ENCODE measurements at regions not wholly inside any gene's neighbourhood (a gene's known extent, or its start where the extent isn't known, plus 50 kb on each side); places are given as distances from the start of the nearest gene placed in this dataset.

DNA sequence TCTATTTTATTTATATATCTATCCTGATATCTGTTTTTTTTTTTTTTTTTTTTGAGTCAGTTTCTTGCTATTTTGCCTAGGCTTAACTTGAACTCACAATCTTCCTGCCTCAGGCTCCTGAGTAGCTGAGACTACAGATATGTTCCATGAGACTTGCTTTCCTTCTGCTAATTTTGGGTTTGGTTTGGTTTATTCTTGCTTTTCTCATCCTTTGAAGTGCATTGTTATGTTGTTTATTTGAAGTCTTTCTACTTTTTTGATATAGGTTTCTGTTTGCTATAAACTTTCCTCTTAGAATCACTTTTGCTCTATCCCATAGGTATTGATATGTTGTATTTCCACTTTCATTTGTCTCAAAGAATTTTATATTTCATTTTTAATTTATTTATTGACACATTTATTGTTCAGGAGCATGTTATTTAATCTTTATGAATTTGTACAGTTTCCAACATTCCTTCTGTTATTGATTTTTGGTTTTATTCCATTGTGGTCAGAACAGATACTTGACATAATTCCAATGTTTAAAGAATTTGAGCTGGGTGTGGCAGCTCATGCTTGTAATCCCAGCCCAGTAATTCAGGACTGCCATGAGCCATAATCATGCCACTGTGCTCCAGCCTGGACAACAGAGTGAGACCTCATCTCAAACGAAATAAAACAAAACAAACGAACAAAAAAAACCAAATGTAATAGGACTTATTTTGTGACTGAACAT, 62.3 kb upstream of the PLSCR4 start:
- Histone ChIP-seq H3K9me3 (ENCODE audit: low read length) (no peaks in the 10 kb centered on the region), H3K79me2 (ENCODE audit: insufficient read depth, low read length) (no peaks in the 10 kb centered on the region), H3K4me1 (ENCODE audit: insufficient read depth, low read length, severe bottlenecking) (no peaks in the 10 kb centered on the region), H3K9me2 (ENCODE audit: low read depth, low read length) (no peaks in the 10 kb centered on the region), H3F3A (ENCODE audit: insufficient read depth, low read length) (no peaks in the 10 kb centered on the region), H2AFZ (ENCODE audit: low read length) (no peak overlapping the region), H3K4me2 (ENCODE audit: low read length) (no peak overlapping the region), H3K9ac (ENCODE audit: low read length) (no peak overlapping the region), H3K4me3 (ENCODE audit: low read depth, low read length, poor library complexity, severe bottlenecking) (no peak overlapping the region), H3K36me3 (ENCODE audit: insufficient read depth, low read length) (no peaks in the 10 kb centered on the region), H4K20me1 (ENCODE audit: insufficient read depth, low read length) (no peaks in the 10 kb centered on the region), H3K27me3 (ENCODE audit: insufficient read depth, low read length) (no peaks in the 10 kb centered on the region), H3K27ac (ENCODE audit: low read depth, low read length, poor library complexity, severe bottlenecking) (no peak overlapping the region)
- TF ChIP-seq CTCF (IDR thresholded peaks at IDR 0.05; ENCODE audit: low read length) = no peak
- TF ChIP-seq EZH2 (IDR thresholded peaks at IDR 0.05; ENCODE audit: borderline replicate concordance, low read length) = no peak

DNA sequence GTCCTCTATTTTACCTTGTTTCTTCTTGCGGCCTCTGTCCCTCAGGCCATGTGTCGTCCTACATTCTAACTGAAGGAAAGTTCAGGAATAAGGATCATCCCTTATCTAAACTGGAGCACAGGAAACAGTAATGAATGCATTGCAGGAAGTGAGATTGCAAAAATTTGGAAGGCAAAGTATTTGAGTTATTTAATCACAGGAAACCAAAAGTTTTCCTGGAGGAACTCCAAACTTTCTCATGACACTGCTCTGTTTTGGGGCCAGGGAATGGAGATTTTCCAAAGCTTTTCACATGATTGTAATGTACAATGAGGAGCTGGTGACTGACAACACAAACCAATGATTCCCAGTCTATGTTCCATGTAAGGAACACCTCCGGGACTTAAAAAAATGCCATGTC, 57.8 kb upstream of the PLSCR4 start:
- no peak overlapping the region for H3K9ac ChIP-seq (ENCODE audit: low read length)
- H3K27ac ChIP-seq (ENCODE audit: low read depth, low read length, poor library complexity, severe bottlenecking) = no peak overlapping the region
- no peaks in the 10 kb centered on the region for H3K36me3 ChIP-seq (ENCODE audit: insufficient read depth, low read length)
- no peaks in the 10 kb centered on the region for H3K79me2 ChIP-seq (ENCODE audit: insufficient read depth, low read length)
- H3K9me3 ChIP-seq (ENCODE audit: low read length) = no peaks in the 10 kb centered on the region
- no peaks in the 10 kb centered on the region for H4K20me1 ChIP-seq (ENCODE audit: insufficient read depth, low read length)
- H2AFZ ChIP-seq (ENCODE audit: low read length) = no peak overlapping the region
- H3K4me1 ChIP-seq (ENCODE audit: insufficient read depth, low read length, severe bottlenecking) = no peaks in the 10 kb centered on the region
- TF ChIP-seq EZH2 (IDR thresholded peaks at IDR 0.05; ENCODE audit: borderline replicate concordance, low read length) (no peak), CTCF (IDR thresholded peaks at IDR 0.05; ENCODE audit: low read length) (no peak)
- no peaks in the 10 kb centered on the region for H3K27me3 ChIP-seq (ENCODE audit: insufficient read depth, low read length)
- no peak overlapping the region for H3K4me3 ChIP-seq (ENCODE audit: low read depth, low read length, poor library complexity, severe bottlenecking)
- H3K4me2 ChIP-seq (ENCODE audit: low read length) = no peak overlapping the region
- no peaks in the 10 kb centered on the region for H3F3A ChIP-seq (ENCODE audit: insufficient read depth, low read length)
- H3K9me2 ChIP-seq (ENCODE audit: low read depth, low read length) = no peaks in the 10 kb centered on the region

- Histone ChIP-seq H2AFZ (ENCODE audit: low read length) (no peak overlapping the region), H3K4me3 (ENCODE audit: low read depth, low read length, poor library complexity, severe bottlenecking) (no peak overlapping the region), H3K9me3 (ENCODE audit: low read length) (no peaks in the 10 kb centered on the region), H3K9ac (ENCODE audit: low read length) (no peak overlapping the region), H3K27me3 (ENCODE audit: insufficient read depth, low read length) (no peaks in the 10 kb centered on the region), H3K36me3 (ENCODE audit: insufficient read depth, low read length) (no peaks in the 10 kb centered on the region), H3K27ac (ENCODE audit: low read depth, low read length, poor library complexity, severe bottlenecking) (no peak overlapping the region), H3K4me1 (ENCODE audit: insufficient read depth, low read length, severe bottlenecking) (no peaks in the 10 kb centered on the region), H3K79me2 (ENCODE audit: insufficient read depth, low read length) (no peaks in the 10 kb centered on the region), H3K9me2 (ENCODE audit: low read depth, low read length) (no peaks in the 10 kb centered on the region), H3K4me2 (ENCODE audit: low read length) (no peak overlapping the region), H3F3A (ENCODE audit: insufficient read depth, low read length) (no peaks in the 10 kb centered on the region), H4K20me1 (ENCODE audit: insufficient read depth, low read length) (no peaks in the 10 kb centered on the region)
- TF ChIP-seq EZH2 (IDR thresholded peaks at IDR 0.05; ENCODE audit: borderline replicate concordance, low read length) (no peak), CTCF (IDR thresholded peaks at IDR 0.05; ENCODE audit: low read length) (no peak)
These were observed 57.3 kb upstream of the PLSCR4 start for GRCh38 chr3:146308222-146308621.
